Skeletal muscle cell (primary cell): ENCODE measurements at regions not wholly inside any gene's neighbourhood (a gene's known extent, or its start where the extent isn't known, plus 50 kb on each side); places are given as distances from the start of the nearest gene placed in this dataset.
"Not testable (repeated sequence)": the region's sequence is repeated elsewhere in the genome, so short reads cannot be mapped to it uniquely, and the experiment has no call there.

Experiments
- DNase-seq: peaks from one replicate; pipeline ENCODE4 v3.0.0-alpha.2; 2010; ENCODE audit warnings: low read depth
- H3K4me3 ChIP-seq: 2 replicates; pipeline ENCODE4 v1.5.1; 2011; ENCODE audit warnings: low read depth, mild to moderate bottlenecking, control low read depth, low read length, moderate library complexity

- no peak for DNase-seq
- H3K4me3 ChIP-seq: no peak overlapping the region
Measured at GRCh38 chr2:224187220-224187619, 148.1 kb upstream of the SERPINE2 start.

DNA sequence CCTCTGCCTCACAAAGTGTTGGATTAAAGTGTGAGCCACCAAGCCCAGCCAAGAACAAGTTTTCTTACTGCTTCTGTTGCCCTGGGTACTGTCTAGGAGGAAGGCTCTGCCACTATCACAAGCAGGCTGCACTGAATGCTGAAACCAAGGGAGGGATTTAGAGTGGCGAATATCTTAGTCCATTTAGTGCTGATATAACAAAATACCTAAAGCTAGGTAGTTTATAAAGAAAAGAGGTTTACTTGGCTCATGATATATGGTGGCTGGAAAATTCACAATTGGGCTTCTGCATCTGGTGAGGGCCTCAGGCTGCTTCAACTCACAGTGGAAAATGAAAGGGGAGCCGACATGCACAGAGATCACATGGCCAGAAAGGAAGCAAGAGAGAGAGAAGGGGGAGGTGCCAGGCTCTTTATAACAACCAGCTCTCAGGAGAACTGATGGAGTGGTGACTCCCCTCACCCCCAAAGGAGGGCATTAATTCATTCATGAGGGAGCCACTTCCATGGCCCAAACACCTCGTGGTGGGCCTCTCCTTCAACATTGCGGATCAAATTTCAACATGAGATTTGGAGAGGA lies 146.0 kb upstream of the SERPINE2 start:
- DNase-seq: no peak

DNA sequence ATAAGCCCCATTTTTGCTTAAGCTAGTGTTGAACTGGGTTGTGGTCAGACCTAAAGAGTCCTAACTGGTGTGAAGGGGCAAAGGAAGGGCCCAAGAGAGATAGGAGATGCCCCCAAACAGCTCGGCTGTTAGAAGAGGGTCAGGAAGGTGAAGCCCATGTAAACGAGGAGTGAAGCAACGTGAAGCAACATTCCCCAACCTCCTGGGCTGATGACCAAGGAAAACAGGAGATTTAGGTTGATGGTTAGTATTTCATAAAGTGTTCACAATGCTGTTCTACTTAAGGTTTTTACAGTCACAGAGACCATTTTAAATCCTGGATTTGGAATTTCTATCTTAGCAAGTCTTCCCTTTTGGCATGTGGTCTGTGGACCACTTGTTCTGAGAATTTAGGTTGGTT lies 144.0 kb upstream of the SERPINE2 start:
- no peak overlapping the region for H3K4me3 ChIP-seq
- DNase-seq: peak; percentile 34

More for the DNA sequence above, 146.0 kb upstream of the SERPINE2 start:
- H3K4me3 ChIP-seq: no peak overlapping the region

DNA sequence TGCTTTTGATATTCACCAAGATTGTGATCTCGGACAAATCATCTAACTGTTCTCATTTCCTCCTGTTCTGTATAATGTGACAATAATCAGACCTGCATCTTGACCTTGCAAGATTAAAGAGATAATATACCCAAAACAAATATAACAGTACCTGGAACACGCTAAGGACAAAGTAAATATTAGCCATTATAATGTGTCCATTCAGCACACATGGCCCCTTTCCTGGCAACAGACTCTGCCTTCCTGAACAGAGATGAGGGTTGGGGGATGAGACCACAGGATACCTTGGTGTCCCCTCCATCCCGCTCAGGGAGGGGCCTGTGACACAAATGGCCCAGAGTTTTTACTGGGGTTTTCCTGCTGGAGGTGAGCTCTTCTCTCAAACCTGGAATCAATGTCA lies 143.4 kb upstream of the SERPINE2 start:
- H3K4me3 ChIP-seq: no peak overlapping the region
- no peak for DNase-seq

DNA sequence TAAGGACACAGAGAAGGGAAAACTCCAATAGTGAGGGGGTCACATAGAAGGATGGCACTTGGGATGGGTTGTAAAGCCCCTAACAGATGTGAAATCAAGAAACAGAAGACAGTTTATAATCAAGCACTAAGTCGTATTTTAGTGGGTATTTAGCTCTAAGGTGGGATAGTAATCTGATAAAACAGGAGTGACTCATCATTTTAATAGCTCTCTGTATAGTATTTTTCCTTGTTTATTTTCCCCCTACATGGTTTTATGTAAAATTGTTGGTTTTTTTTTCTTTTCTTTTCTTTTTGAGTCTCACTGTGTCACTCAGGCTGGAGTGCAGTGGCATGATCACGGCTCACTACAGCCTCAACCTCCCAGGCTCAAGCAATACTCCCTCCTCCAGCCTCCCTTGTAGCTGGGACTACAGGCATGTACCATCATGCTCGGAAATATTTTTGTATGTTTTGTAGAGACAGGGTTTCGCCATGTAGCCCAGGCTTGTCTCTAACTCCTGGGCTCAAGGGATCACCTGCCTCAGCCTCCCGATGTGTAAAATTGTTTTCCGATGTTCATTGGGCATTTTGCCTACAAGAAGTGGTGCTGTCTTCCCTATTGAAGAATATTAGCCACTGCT lies 142.6 kb upstream of the SERPINE2 start:
- H3K4me3 ChIP-seq: no peak overlapping the region
- DNase-seq: no peak

DNA sequence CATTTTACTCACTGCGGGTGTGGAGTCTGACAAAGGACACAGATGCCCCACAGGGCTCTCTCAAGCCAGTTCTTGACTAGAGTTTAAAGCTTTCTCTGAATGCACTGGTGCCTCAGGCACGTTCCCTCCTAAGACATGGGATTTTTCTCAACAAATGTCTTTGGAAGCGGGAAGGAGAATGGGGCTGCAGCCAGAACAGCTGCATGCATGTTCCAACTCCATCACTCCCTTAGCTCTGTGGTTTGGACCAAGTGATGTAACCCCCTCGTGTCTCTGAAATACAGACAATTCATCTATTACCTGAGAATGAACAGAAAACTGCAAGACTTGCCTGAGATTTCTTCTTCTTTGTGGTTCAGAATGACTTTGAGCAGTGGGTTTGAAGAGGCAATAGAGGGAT lies 141.7 kb upstream of the SERPINE2 start:
- H3K4me3 ChIP-seq: no peak overlapping the region
- DNase-seq: no peak

DNA sequence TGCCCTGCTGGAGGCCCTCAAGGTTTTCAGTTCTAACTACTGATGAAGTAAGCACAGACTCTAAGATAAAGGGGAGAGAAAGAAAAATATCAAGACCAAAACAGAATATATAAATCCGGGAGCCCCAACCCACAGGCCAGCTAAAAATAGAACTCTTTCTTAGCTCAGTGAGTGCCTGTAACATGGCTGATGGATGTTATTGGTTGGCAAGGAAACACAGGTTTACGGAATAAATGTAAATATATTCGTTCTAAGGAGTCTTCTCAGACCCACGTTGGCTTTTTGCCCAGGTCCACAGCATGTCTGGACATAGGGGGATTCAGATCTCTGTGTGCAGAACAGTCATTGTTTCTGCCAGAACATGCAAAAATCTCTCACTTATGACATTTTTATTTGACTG lies 139.0 kb upstream of the SERPINE2 start:
- no peak for DNase-seq
- H3K4me3 ChIP-seq: no peak overlapping the region

DNA sequence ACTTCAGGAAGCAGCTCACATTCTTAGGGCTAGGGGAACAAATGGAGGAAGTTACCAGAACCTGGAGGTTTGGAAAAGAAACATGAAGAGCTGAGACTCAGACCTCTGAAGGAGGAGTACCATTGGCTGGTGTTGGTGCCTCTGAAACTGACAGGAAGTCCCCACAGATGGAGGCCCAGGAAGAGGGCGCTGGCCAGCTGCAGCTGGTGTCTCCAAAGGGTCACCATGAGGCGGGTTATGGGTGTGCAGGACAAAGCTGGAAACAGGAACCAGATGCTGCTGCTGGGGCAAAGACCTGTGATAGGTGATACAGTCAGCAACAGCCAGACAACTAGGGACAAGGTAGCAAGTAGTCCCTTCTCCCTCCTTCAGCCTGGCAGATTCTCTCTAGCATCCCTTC lies 136.5 kb upstream of the SERPINE2 start:
- DNase-seq: no peak
- H3K4me3 ChIP-seq: no peak overlapping the region

- DNase-seq: no peak
- no peak overlapping the region for H3K4me3 ChIP-seq
Measured at GRCh38 chr2:224174990-224175389, 135.9 kb upstream of the SERPINE2 start.

GRCh38 chr2:224174521-224174920 lies 135.4 kb upstream of the SERPINE2 start:
- no peak overlapping the region for H3K4me3 ChIP-seq
- no peak for DNase-seq

DNA sequence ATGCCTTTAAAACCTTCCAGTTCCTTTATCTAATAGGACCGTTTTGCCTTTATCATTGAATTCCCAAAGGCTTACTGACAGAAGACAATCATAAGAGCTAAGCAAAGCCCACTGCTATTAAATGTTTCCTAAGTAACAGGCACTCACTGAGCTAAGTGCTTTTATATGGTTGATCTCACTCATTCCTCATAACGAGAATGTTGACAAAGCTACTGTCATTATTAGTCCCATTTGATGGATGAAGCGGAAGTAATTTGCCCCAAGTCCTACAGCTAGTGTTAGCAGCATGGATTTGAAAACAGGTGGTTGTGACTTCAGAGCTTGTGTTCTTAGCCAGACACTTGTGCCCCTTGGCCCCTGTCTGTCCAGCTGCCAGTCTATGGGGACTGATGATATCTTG lies 134.8 kb upstream of the SERPINE2 start:
- H3K4me3 ChIP-seq: no peak overlapping the region
- no peak for DNase-seq

- DNase-seq: no peak
- no peak overlapping the region for H3K4me3 ChIP-seq
Measured at GRCh38 chr2:224173210-224173609, 134.1 kb upstream of the SERPINE2 start.

- DNase-seq: no peak
- H3K4me3 ChIP-seq: no peak overlapping the region
Measured at GRCh38 chr2:224171226-224171625, 132.1 kb upstream of the SERPINE2 start.

GRCh38 chr2:224169847-224170246 lies 130.8 kb upstream of the SERPINE2 start:
- no peak overlapping the region for H3K4me3 ChIP-seq
- no peak for DNase-seq

DNA sequence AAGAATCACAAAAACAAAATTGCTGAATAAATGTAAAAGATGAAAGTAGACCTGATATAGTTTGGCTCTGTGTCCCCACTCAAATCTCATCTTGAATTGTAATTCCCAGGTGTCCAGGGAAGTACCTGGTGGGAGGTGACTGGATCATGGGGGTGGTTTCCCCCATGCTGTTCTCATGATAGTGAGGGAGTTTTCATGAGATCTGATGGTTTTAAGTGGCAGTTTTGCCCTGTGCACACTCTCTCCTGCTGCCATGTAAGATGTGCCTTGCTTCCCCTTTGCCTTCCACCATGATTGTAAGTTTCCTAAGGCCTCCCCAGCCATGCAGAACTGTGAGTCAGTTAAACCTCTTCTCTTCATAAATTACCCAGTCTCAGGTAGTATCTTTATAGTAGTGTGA lies 128.7 kb upstream of the SERPINE2 start:
- H3K4me3 ChIP-seq, DNase-seq: not testable (repeated sequence)

DNA sequence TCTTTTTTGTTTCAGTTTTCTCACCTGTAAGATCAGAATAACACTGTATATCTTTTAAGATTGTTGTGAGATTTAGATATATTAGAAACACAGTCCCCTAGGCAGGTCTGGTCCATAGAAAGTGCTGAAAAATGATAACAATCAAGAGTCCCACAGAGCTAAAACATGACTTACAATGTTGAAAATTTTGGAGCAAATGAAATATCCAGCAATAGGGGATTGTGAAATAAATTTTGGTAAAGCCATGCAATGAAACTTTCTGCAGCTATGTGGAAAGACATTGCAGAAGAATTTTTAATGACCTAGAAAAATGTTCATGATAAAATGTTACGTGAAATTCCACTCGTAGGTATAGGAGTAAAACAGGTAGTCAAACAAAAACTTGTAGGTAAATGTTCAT lies 127.6 kb upstream of the SERPINE2 start:
- no peak for DNase-seq
- no peak overlapping the region for H3K4me3 ChIP-seq

- H3K4me3 ChIP-seq: no peak overlapping the region
- no peak for DNase-seq
Measured at GRCh38 chr2:224165901-224166319, 126.8 kb upstream of the SERPINE2 start.

DNA sequence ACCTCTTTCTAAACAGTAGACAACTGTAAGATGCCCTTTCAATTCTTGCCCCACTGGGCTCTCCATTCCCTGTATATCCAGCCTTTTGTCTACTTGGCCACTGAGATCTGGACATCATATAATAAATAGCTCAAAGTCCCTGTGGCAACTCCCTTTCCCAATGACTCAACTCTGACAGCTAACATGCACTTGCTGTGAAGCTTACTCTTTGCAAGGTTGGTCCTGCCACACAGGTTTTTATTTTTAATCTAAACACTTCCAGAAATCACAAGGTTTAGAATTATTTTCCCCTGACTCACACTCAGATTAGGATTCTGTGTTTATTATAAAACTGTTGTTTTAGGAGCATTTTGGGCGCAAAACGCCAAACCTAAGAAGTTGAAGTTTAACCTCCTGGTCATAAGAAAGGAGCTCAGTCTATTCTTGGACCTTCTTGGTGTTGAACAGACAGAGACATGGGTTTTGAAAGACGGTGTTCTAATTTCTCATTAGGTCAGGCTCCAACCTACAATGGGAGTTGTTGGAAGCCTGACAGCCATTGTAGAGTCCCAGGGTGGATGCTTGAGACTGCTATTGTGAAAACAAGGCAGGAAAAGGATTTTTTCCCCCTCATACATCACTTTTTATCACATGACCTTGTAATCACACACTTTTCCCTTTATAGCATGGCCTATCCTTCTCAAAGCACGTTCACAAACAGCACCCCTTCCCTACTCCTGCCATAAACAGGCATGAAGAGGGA lies 124.7 kb upstream of the SERPINE2 start:
- no peak for DNase-seq

GRCh38 chr2:224162122-224162521 lies 123.0 kb upstream of the SERPINE2 start:
- H3K4me3 ChIP-seq: no peak overlapping the region
- peak; percentile 51 for DNase-seq

More for the DNA sequence above, 124.7 kb upstream of the SERPINE2 start:
- H3K4me3 ChIP-seq: no peak overlapping the region

DNA sequence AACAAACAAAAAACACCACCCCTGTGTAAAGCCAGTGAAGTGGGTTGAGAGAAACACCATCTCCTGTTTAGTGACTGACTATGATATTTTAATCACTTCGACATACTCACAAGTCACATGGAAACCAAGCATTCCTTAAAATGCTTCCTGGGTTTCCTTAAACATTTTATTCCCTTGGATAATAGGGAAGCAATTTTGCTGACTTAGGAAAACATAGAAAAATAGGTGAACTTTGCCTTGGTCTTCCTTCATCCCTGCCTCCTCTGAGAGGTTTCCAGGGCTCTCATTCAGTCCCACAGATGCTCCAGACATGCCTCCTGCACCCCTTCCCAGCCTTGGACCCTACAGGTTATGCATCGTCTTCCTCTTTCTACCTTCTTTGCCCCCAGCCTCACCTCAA lies 122.6 kb upstream of the SERPINE2 start:
- no peak for DNase-seq
- H3K4me3 ChIP-seq: no peak overlapping the region

- H3K4me3 ChIP-seq: no peak overlapping the region
- DNase-seq: no peak
Measured at GRCh38 chr2:224160917-224161316, 121.8 kb upstream of the SERPINE2 start.
